ENCODE measurements at regions not wholly inside any gene's neighbourhood (a gene's known extent, or its start where the extent isn't known, plus 50 kb on each side); places are given as distances from the start of the nearest gene placed in this dataset.
"Not testable (repeated sequence)": the region's sequence is repeated elsewhere in the genome, so short reads cannot be mapped to it uniquely, and the experiment has no call there.

DNA sequence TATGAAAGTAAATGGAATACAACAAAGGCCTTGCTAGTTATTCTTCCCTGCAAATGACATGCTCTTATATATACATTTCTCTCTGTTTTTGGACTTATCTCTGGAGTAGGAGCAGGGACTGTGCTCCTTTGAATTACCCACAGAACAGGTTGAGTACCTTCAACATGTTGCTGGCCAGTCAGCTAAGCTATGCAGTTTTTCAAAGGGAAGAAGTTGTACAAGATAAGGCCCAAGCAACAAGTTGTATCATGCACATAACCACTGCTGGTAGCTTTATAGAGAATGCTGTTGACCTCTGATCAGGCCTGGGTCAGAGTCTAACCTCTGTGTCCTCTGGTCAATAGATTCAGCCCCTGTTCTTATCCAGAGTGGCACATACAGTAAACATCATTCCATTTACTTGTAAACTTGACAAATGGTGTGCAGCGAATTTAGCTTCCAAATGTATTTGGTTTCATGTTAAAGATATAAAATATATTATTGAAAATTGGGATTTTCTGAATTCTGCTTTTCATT, 99.6 kb downstream of the C11orf87 start:
- no peak overlapping the region for H3K4me3 ChIP-seq (ENCODE audit: low read depth, low read length)
- TF ChIP-seq, protein P1, sequence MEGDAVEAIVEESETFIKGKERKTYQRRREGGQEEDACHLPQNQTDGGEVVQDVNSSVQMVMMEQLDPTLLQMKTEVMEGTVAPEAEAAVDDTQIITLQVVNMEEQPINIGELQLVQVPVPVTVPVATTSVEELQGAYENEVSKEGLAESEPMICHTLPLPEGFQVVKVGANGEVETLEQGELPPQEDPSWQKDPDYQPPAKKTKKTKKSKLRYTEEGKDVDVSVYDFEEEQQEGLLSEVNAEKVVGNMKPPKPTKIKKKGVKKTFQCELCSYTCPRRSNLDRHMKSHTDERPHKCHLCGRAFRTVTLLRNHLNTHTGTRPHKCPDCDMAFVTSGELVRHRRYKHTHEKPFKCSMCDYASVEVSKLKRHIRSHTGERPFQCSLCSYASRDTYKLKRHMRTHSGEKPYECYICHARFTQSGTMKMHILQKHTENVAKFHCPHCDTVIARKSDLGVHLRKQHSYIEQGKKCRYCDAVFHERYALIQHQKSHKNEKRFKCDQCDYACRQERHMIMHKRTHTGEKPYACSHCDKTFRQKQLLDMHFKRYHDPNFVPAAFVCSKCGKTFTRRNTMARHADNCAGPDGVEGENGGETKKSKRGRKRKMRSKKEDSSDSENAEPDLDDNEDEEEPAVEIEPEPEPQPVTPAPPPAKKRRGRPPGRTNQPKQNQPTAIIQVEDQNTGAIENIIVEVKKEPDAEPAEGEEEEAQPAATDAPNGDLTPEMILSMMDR (IDR thresholded peaks at IDR 0.05; ENCODE audit: low read depth, low read length, missing control alignments): no peak
- no peak for DNase-seq (ENCODE audit: low read depth)

DNA sequence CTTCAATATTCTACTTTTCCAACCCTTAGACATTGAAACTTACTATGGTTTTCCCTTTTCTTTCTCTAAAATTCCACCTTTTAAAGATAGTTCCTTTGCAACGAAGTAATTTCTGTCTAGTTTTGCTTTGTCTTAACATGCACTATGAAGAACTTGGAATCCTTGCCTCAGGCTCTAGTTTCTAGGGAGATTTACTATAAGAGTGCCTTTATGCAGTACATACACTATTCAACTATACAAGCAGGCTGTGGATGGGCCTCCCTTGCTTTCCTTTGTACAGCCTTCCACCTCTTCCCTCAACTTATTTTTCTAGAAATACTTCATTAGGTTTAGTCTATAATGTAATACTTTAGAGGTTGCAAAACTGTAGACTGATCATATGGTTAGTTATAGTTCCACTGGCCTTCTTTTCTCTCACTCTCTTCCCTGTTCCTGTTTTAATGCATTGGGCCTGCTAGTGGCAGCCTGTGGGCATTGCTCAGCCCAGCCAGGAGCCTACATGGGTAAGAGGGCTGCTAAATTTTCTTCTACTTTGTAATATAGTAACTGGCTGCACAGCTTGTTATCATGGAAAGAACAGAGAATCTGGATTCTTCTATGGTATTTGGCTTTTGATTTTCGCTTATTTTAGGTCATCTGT, 100.2 kb downstream of the C11orf87 start:
- no peak for DNase-seq (ENCODE audit: low read depth)
- TF ChIP-seq, protein P1 (IDR thresholded peaks at IDR 0.05; ENCODE audit: low read depth, low read length, missing control alignments): no peak
- H3K4me3 ChIP-seq (ENCODE audit: low read depth, low read length): no peak overlapping the region

DNA sequence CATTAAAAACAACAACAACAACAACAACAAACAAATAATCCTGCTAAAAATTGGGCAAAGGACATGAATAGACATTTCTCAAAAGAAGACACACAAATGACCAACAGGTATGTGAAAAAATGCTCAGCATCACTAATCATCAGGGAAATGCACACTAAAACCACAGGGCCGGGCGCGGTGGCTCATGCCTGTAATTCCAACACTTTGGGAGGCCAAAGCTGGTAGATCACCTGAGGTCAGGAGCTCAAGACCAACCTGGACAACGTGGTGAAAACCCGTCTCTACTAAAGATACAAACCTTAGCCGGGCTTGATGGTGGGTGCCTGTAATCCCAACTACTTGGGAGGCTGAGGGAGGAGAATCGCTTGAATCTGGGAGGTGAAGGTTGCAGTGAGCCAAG, 103.6 kb downstream of the C11orf87 start:
- DNase-seq (ENCODE audit: low read depth); H3K4me3 ChIP-seq (ENCODE audit: low read depth, low read length): not testable (repeated sequence)

DNA sequence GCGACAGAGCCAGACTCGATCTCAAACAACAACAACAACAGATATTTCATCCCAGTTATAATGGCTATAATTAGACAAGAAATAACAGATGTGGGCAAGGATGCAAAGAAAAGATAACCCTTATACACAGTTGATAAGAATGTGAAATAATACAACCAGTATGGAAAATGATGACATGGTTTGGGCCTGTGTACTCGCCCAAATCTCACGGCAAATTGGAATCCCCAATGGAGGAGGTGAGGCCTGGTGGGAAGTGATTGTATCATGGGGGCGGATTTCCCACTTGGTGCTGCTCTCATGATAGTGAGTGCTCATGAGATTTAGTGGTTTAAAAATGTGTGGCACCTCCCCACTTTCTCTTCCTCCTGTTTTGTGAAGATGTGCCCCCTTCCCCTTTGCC, 104.1 kb downstream of the C11orf87 start:
- TF ChIP-seq, protein P1 (IDR thresholded peaks at IDR 0.05; ENCODE audit: low read depth, low read length, missing control alignments): no peak
- H3K4me3 ChIP-seq (ENCODE audit: low read depth, low read length): no peak overlapping the region
- DNase-seq (ENCODE audit: low read depth): no peak

DNA sequence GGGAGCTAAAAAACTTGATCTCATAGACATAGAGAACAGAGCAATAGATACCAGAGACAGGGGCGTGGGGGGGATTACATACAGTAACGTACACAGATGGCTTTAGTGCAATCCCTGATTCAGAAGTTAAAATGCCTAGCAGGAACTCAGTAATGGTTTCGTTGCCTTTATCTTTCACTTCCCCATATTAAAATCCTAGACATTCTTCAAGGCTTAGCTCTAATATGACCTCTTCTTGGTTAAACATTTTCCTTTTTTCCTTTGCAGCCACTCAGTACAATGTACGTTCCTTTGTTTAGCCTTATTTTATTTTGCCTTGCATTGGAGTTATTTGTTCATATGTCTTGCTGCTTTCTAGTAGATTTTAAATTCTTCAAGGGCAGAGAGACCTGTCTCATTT, 104.9 kb downstream of the C11orf87 start:
- TF ChIP-seq, protein P1 (IDR thresholded peaks at IDR 0.05; ENCODE audit: low read depth, low read length, missing control alignments): no peak
- no peak for DNase-seq (ENCODE audit: low read depth)
- no peak overlapping the region for H3K4me3 ChIP-seq (ENCODE audit: low read depth, low read length)

DNA sequence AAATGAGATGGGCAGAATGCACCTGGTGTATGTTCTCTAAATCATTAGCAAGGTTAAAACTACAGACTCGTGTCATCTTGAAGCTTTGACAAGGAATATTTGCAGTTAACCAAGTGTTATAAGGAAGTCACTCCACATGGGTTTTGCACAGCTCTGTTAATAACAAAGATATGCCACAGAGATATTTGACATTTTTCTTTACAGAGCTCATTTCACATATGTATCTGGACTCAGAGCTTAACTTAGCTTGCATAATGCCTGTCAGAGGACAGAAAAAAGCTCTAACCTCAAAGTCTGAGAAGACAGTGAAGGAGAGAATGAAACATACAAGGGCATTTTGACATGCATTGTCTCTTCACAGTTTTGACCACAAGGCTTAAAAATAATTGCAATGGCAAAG, 105.5 kb downstream of the C11orf87 start:
- DNase-seq (ENCODE audit: low read depth): no peak
- no peak overlapping the region for H3K4me3 ChIP-seq (ENCODE audit: low read depth, low read length)
- TF ChIP-seq, protein P1 (IDR thresholded peaks at IDR 0.05; ENCODE audit: low read depth, low read length, missing control alignments): no peak

DNA sequence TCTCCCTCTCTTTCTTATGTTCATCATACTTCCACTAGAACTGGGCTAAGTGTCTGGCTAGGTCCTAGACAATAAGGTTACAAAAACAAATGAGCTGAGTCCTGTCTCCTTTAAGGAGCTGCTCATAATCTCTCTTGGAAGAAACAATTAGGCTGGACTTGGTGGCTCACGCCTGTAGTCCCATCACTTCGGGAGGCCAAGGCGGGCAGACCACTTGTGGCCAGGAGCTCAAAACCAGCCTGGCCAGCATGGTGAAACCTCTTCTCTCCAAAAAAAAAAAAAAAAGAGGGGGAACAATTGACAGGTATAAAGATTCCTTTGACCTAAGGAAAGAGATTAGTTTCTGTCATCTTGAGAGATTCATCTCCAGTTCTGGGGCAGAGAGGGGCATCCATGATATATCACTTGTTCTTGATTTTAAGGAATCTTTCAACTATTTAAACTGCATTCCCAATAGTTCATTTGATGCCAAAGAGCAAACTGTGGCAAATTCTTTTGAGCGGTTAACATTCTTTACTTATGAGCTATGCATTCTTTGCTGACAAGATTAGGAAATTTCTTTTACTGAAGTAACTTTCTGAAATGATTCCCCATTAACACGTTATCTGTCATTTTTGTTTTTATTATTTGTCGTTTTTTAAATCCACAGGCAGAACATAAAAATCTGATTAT, 125.5 kb downstream of the C11orf87 start:
- H3K4me3 ChIP-seq (ENCODE audit: low read depth, low read length): no peak overlapping the region
- TF ChIP-seq, protein P1 (IDR thresholded peaks at IDR 0.05; ENCODE audit: low read depth, low read length, missing control alignments): no peak
- no peak for DNase-seq (ENCODE audit: low read depth)

Measured in GM12864 (cell line).